H9 (cell line): ENCODE measurements at regions not wholly inside any gene's neighbourhood (a gene's known extent, or its start where the extent isn't known, plus 50 kb on each side); places are given as distances from the start of the nearest gene placed in this dataset.

Source experiments
- DNase-seq: peaks from one replicate; pipeline ENCODE4 v3.0.0-alpha.2; 2017
- H2AFZ ChIP-seq: one replicate; pipeline ENCODE4 v1.6.1; 2013; ENCODE audit warnings: mild to moderate bottlenecking, low read length, control low read depth, moderate library complexity
- H2AK5ac ChIP-seq: 2 replicates; pipeline ENCODE4 v1.6.1; 2013; ENCODE audit warnings: low read length, control low read depth, mixed read lengths; ENCODE audit not compliant: insufficient read length
- H2BK120ac ChIP-seq: one replicate; pipeline ENCODE4 v1.6.1; 2013; ENCODE audit warnings: low read depth, mild to moderate bottlenecking, low read length, control low read depth, inconsistent platforms; ENCODE audit not compliant: poor library complexity, severe bottlenecking
- H2BK12ac ChIP-seq: 2 replicates; pipeline ENCODE4 v1.6.1; 2013; ENCODE audit warnings: low read length, control low read depth, mixed read lengths, low read depth; ENCODE audit not compliant: insufficient read length
- H2BK15ac ChIP-seq: 2 replicates; pipeline ENCODE4 v1.6.1; 2013; ENCODE audit warnings: low read depth, low read length, control low read depth
- H2BK20ac ChIP-seq: one replicate; pipeline ENCODE4 v1.6.1; 2013; ENCODE audit warnings: low read depth, mild to moderate bottlenecking, low read length, control low read depth, inconsistent platforms; ENCODE audit not compliant: poor library complexity, severe bottlenecking
- H2BK5ac ChIP-seq: 2 replicates; pipeline ENCODE4 v1.6.1; 2013; ENCODE audit warnings: low read length, control low read depth, mixed read lengths; ENCODE audit not compliant: insufficient read length
- H3K14ac ChIP-seq: 2 replicates; pipeline ENCODE4 v1.6.1; 2013; ENCODE audit warnings: low read length, control low read depth; ENCODE audit not compliant: insufficient read depth
- H3K18ac ChIP-seq: 2 replicates; pipeline ENCODE4 v1.6.1; 2013; ENCODE audit warnings: low read depth, mild to moderate bottlenecking, mixed read lengths, low read length, control low read depth; ENCODE audit not compliant: insufficient read length
- H3K23ac ChIP-seq: 2 replicates; pipeline ENCODE4 v1.6.1; 2013; ENCODE audit warnings: low read length, control low read depth, mixed read lengths, low read depth; ENCODE audit not compliant: insufficient read length
- H3K23me2 ChIP-seq: 2 replicates; pipeline ENCODE4 v1.6.1; 2013; ENCODE audit warnings: low read depth, mild to moderate bottlenecking, mixed read lengths, low read length, control low read depth; ENCODE audit not compliant: insufficient read length, poor library complexity, severe bottlenecking
- H3K27ac ChIP-seq: 2 replicates; pipeline ENCODE4 v1.5.1; 2013; ENCODE audit warnings: low read length, control low read depth, mixed read lengths, low read depth; ENCODE audit not compliant: insufficient read length
- H3K27me3 ChIP-seq: 2 replicates; pipeline ENCODE4 v1.6.1; 2013; ENCODE audit warnings: low read length, control low read depth, inconsistent platforms; ENCODE audit not compliant: insufficient read depth
- H3K4ac ChIP-seq: 2 replicates; pipeline ENCODE4 v1.6.1; 2013; ENCODE audit warnings: low read depth, mild to moderate bottlenecking, control low read depth, inconsistent platforms, low read length, moderate library complexity
- H3K4me1 ChIP-seq: 2 replicates; pipeline ENCODE4 v1.6.1; 2013; ENCODE audit warnings: low read length, control low read depth, inconsistent platforms; ENCODE audit not compliant: insufficient read depth
- H3K4me2 ChIP-seq: 2 replicates; pipeline ENCODE4 v1.6.1; 2013; ENCODE audit warnings: low read length, control low read depth, mixed read lengths; ENCODE audit not compliant: insufficient read length, insufficient read depth
- H3K56ac ChIP-seq: 2 replicates; pipeline ENCODE4 v1.6.1; 2013; ENCODE audit warnings: low read depth, mild to moderate bottlenecking, mixed read lengths, low read length, control low read depth; ENCODE audit not compliant: insufficient read length
- H3K79me1 ChIP-seq: 2 replicates; pipeline ENCODE4 v1.6.1; 2013; ENCODE audit warnings: low read depth, mild to moderate bottlenecking, moderate library complexity, low read length, control low read depth, inconsistent platforms; ENCODE audit not compliant: insufficient read depth, poor library complexity, severe bottlenecking
- H3K79me2 ChIP-seq: 2 replicates; pipeline ENCODE4 v1.6.1; 2013; ENCODE audit warnings: low read length, control low read depth, inconsistent platforms; ENCODE audit not compliant: insufficient read depth
- H3K9ac ChIP-seq: 2 replicates; pipeline ENCODE4 v1.6.1; 2013; ENCODE audit warnings: low read length, control low read depth, mixed read lengths; ENCODE audit not compliant: insufficient read length; ENCODE audit errors: extremely low read depth
- H3K9me3 ChIP-seq: one replicate; pipeline ENCODE4 v1.6.1; 2013; ENCODE audit warnings: low read depth, low read length, inconsistent platforms; ENCODE audit not compliant: control insufficient read depth
- H3T11ph ChIP-seq: one replicate; pipeline ENCODE4 v1.6.1; 2013; ENCODE audit warnings: mild to moderate bottlenecking, low read length, control low read depth, inconsistent platforms
- H4K20me1 ChIP-seq: one replicate; pipeline ENCODE4 v1.6.1; 2013; ENCODE audit not compliant: control insufficient read depth, insufficient read length, insufficient read depth
- H4K5ac ChIP-seq: 2 replicates; pipeline ENCODE4 v1.6.1; 2013; ENCODE audit warnings: low read depth, mild to moderate bottlenecking, mixed read lengths, low read length, control low read depth; ENCODE audit not compliant: insufficient read length
- H4K8ac ChIP-seq: replicated peaks from 2 replicates; pipeline ENCODE4 v1.6.1; 2013; ENCODE audit warnings: low read length, control low read depth, mixed read lengths, low read depth; ENCODE audit not compliant: insufficient read length
- H4K91ac ChIP-seq: 2 replicates; pipeline ENCODE4 v1.6.1; 2013; ENCODE audit warnings: low read depth, mild to moderate bottlenecking, moderate library complexity, mixed read lengths, low read length, control low read depth; ENCODE audit not compliant: insufficient read length
- H3K27ac Mint-ChIP-seq, 3 experiments: 2 replicates in 2 of 3; 3 replicates in 1 of 3; pipeline ENCODE4 v1.8.0; 2020 to 2021; ENCODE audit warnings: mixed read lengths in 3 of 3, mild to moderate bottlenecking in 1 of 3, moderate library complexity in 1 of 3
- H3K27me3 Mint-ChIP-seq: 2 replicates; pipeline ENCODE4 v1.8.0; 2021; ENCODE audit warnings: low read depth, mild to moderate bottlenecking, moderate library complexity, mixed read lengths
- H3K36me3 Mint-ChIP-seq, 3 experiments: 2 replicates in 2 of 3; 3 replicates in 1 of 3; pipeline ENCODE4 v1.8.0; 2020 to 2021; ENCODE audit warnings: low read depth in 3 of 3, mixed read lengths in 3 of 3; ENCODE audit not compliant: insufficient read depth in 1 of 3
- H3K4me1 Mint-ChIP-seq, 2 experiments: 2 replicates each; pipeline ENCODE4 v1.8.0; 2020; ENCODE audit warnings: mixed read lengths in 2 of 2
- H3K4me3 Mint-ChIP-seq, 2 experiments: 2 replicates in 1 of 2; 3 replicates in 1 of 2; pipeline ENCODE4 v1.8.0; 2020 to 2021; ENCODE audit warnings: mild to moderate bottlenecking in 2 of 2, mixed read lengths in 2 of 2, moderate library complexity in 1 of 2
- H3K9me3 Mint-ChIP-seq, 2 experiments: 2 replicates in 1 of 2; 3 replicates in 1 of 2; pipeline ENCODE4 v1.8.0; 2020; ENCODE audit warnings: mild to moderate bottlenecking in 2 of 2, mixed read lengths in 2 of 2, moderate library complexity in 1 of 2
- CTCF ChIP-seq: fragments of 200-600 bp; sonication (generic); conservative IDR thresholded peaks from 3 replicates; pipeline ENCODE4 v1.8.0; 2021; ENCODE audit warnings: antibody characterized with exemption, mild to moderate bottlenecking
- WGBS: extraction: QIAGEN DNeasy Blood & Tissue Kit; methylation state at CpG from one replicate; pipeline ENCODE4 v1.1.7; 2013; ENCODE audit warnings: missing lambda C conversion rate, low lambda C conversion rate, mixed read lengths; ENCODE audit not compliant: insufficient read length; ENCODE audit errors: extremely low coverage; 5-methylcytosine and 5-hydroxymethylcytosine counted together

- Histone ChIP-seq H4K5ac (no peak overlapping the region), H3K9ac (no peak overlapping the region), H3K27me3 (no peaks in the 10 kb centered on the region), H3K4me2 (no peak overlapping the region), H3K23me2 (no peaks in the 10 kb centered on the region), H2AK5ac (no peak overlapping the region), H2BK20ac (no peak overlapping the region), H2BK15ac (no peak overlapping the region), H3K56ac (no peak overlapping the region), H3K14ac (no peak overlapping the region), H3K27ac (no peak overlapping the region), H3K23ac (no peak overlapping the region), H2AFZ (no peak overlapping the region), H2BK120ac (no peak overlapping the region), H2BK5ac (no peak overlapping the region), H3K4me1 (no peaks in the 10 kb centered on the region), H3K79me1 (no peaks in the 10 kb centered on the region), H3K18ac (no peak overlapping the region), H4K91ac (no peak overlapping the region), H3T11ph (no peak overlapping the region), H3K79me2 (no peaks in the 10 kb centered on the region), H4K8ac (no peak overlapping the region), H4K20me1 (no peaks in the 10 kb centered on the region), H2BK12ac (no peak overlapping the region), H3K4ac (no peak overlapping the region), H3K9me3 (no peaks in the 10 kb centered on the region)
- Mint-ChIP-seq H3K4me1 (peaks cover 0 to 3% of the 10 kb centered on the region in 2 experiments; a peak in 1 of 4 replicates), H3K27ac (no peak overlapping the region), H3K36me3 (no peaks in the 10 kb centered on the region), H3K9me3 (no peaks in the 10 kb centered on the region; a peak in 1 of 5 replicates), H3K4me3 (no peak overlapping the region), H3K27me3 (no peaks in the 10 kb centered on the region)
- no CpG with 5 or more reads among the region's 3 CpGs for WGBS
- no peak for TF ChIP-seq CTCF
- DNase-seq = no peak
These were observed 873.6 kb upstream of the GJE1 start for GRCh38 chr6:141259091-141259490.
